AG10803 (cell line): ENCODE measurements at regions not wholly inside any gene's neighbourhood (a gene's known extent, or its start where the extent isn't known, plus 50 kb on each side); places are given as distances from the start of the nearest gene placed in this dataset.
"Not testable (repeated sequence)": the region's sequence is repeated elsewhere in the genome, so short reads cannot be mapped to it uniquely, and the experiment has no call there.

Experiments
- DNase-seq: peaks from one replicate; pipeline ENCODE4 v3.0.0; 2010; ENCODE audit warnings: low read depth
- H3K4me3 ChIP-seq: 2 replicates; pipeline ENCODE4 v1.5.1; 2011; ENCODE audit warnings: mild to moderate bottlenecking, low read length, control low read depth
- TF ChIP-seq, protein P1 (sequence below): conservative IDR thresholded peaks from 2 replicates; pipeline ENCODE4 v1.5.1; 2011; ENCODE audit warnings: mild to moderate bottlenecking, low read length, control low read depth, inconsistent platforms

- no peak overlapping the region for H3K4me3 ChIP-seq
- TF ChIP-seq, protein P1, sequence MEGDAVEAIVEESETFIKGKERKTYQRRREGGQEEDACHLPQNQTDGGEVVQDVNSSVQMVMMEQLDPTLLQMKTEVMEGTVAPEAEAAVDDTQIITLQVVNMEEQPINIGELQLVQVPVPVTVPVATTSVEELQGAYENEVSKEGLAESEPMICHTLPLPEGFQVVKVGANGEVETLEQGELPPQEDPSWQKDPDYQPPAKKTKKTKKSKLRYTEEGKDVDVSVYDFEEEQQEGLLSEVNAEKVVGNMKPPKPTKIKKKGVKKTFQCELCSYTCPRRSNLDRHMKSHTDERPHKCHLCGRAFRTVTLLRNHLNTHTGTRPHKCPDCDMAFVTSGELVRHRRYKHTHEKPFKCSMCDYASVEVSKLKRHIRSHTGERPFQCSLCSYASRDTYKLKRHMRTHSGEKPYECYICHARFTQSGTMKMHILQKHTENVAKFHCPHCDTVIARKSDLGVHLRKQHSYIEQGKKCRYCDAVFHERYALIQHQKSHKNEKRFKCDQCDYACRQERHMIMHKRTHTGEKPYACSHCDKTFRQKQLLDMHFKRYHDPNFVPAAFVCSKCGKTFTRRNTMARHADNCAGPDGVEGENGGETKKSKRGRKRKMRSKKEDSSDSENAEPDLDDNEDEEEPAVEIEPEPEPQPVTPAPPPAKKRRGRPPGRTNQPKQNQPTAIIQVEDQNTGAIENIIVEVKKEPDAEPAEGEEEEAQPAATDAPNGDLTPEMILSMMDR = no peak
- DNase-seq = no peak
Observed at GRCh38 chr18:51568151-51568550, 370.7 kb upstream of the MEX3C start.

- no peak overlapping the region for H3K4me3 ChIP-seq
- TF ChIP-seq, protein P1 = no peak
- DNase-seq = no peak
Observed at GRCh38 chr18:51569153-51569552, 371.7 kb upstream of the MEX3C start.

DNA sequence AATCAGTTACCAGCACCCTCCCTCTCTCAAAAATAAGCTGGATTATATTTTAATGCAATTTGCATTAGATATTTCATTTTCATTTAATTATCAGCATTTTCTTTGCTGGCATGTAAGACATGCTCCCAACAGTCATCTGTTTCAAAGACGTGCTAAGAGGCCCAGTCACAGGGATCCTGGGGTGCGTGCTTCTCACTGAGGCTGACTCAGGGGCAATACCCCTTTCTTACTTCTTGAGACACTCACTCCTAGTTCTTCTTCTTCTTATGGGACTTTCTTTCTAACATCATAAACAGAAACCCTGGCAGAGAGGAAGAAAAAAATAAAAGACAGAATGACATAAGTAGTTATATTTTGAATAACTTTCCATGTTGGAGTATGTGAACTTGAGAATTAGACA is 372.1 kb upstream of the MEX3C start:
- no peak for DNase-seq
- no peak overlapping the region for H3K4me3 ChIP-seq
- TF ChIP-seq, protein P1 = no peak

- not testable (repeated sequence) for H3K4me3 ChIP-seq, DNase-seq
Observed at GRCh38 chr18:51570071-51570470, 372.6 kb upstream of the MEX3C start.

DNA sequence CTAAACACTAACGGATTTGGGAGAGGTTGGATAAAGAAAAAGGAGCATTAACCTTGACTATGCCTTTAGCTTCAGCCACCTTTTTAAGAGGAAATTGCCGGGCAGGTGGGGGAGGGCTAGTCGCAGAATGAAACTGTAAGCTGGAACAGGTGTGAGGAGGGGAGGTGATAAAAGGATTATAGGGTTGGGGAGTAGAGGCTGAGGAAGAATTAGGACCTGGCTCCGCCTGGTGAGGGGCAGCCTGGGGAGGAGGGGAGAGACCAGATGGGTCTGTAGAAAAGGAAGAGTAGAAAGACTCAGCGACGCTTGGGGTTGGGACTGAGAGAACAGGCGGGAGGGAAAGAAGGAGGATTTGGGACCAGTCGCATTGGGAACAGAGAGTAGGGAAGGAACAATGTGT is 376.4 kb upstream of the MEX3C start:
- DNase-seq, H3K4me3 ChIP-seq: not testable (repeated sequence)

- H3K4me3 ChIP-seq = no peak overlapping the region
- no peak for DNase-seq
- TF ChIP-seq, protein P1 = no peak
Observed at GRCh38 chr18:51575171-51575570, 377.7 kb upstream of the MEX3C start.

DNA sequence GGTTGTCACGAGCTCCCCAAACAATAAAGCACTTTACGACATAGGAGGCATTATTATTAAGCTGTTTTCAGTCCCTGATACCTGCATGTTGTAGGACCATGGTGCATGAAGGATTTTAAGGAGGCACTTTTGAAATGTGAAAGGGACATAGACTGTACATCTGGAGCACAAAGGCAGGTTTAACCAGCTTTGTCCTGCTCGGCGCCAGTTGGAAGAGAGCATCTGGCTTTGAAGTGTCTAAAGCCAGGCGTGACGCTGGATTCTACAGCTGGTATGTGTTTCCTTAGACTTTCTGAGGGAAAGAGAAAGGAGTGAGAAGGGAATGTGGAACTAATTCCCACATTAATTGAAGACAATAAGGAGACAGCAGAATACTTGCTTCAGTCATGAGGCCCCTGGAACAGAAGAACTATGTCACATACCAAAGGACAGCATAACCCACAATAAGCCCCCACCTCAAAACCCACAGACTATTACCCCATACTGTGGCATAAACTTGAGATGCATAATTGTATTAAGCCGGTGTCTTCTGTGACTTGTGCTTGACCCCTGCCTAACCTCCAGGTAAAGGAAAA is 381.0 kb upstream of the MEX3C start:
- DNase-seq = no peak
- TF ChIP-seq, protein P1 = no peak
- H3K4me3 ChIP-seq = no peak overlapping the region

- DNase-seq = no peak
- no peak overlapping the region for H3K4me3 ChIP-seq
- TF ChIP-seq, protein P1 = no peak
Observed at GRCh38 chr18:51580580-51580979, 383.1 kb upstream of the MEX3C start.
